Testis (tissue), 2 donors: ENCODE measurements at regions not wholly inside any gene's neighbourhood (a gene's known extent, or its start where the extent isn't known, plus 50 kb on each side); places are given as distances from the start of the nearest gene placed in this dataset.

Source experiments
- DNase-seq: peaks from one replicate; pipeline ENCODE4 v3.0.0-alpha.2; 2019
- H3K27ac ChIP-seq, 2 donors: fragments of 200-600 bp; sonication (generic); one replicate each; pipeline ENCODE4 v1.5.1; 2019
- H3K27me3 ChIP-seq: fragments of 200-600 bp; sonication (generic); one replicate; pipeline ENCODE4 v1.5.1; 2019
- H3K36me3 ChIP-seq: fragments of 200-600 bp; sonication (generic); one replicate; pipeline ENCODE4 v1.5.1; 2017; ENCODE audit warnings: low read depth; ENCODE audit errors: missing control alignments
- H3K4me1 ChIP-seq: fragments of 200-600 bp; sonication (generic); one replicate; pipeline ENCODE4 v1.5.1; 2019
- H3K4me3 ChIP-seq, 2 donors: fragments of 200-600 bp; sonication (generic); one replicate each; pipeline ENCODE4 v1.5.1; 2017 to 2019
- H3K9me3 ChIP-seq: fragments of 200-600 bp; sonication (generic); one replicate; pipeline ENCODE4 v1.5.1; 2017
- CTCF ChIP-seq, 3 experiments: fragments of 450-650 bp in 2 of 3; fragments of 200-600 bp in 1 of 3; sonication (generic) in 1 of 3; IDR thresholded peaks; one replicate each; pipeline ENCODE4 v1.5.1; 2016 to 2019; ENCODE audit warnings: antibody characterized with exemption in 3 of 3, mild to moderate bottlenecking in 2 of 3, moderate library complexity in 1 of 3
- POLR2A ChIP-seq: fragments of 450-650 bp; IDR thresholded peaks from one replicate; pipeline ENCODE4 v1.6.1; 2017; ENCODE audit warnings: antibody characterized with exemption, mild to moderate bottlenecking, moderate library complexity
- WGBS, 2 donors: methylation state at CpG; one replicate each; pipeline ENCODE4 v1.1.5; 2018; 5-methylcytosine and 5-hydroxymethylcytosine counted together
- intact Hi-C: fragments of 100-400 bp; cut with DNase I; formaldehyde crosslinking; loops from one replicate; pipeline ENCODE4 v1.15.1; 2023; ENCODE audit warnings: low total_unique reads

GRCh38 chr9:99634186-99634585 is 187.5 kb upstream of the NR4A3 start:
- DNase-seq: no peak
- 86% methylated on average over 3 of the region's 3 CpGs for WGBS, 2 donors
- Histone ChIP-seq H3K27me3 (no peaks in the 10 kb centered on the region), H3K4me3 (no peak overlapping the region), H3K4me1 (no peaks in the 10 kb centered on the region), H3K9me3 (no peaks in the 10 kb centered on the region), H3K36me3 (no peaks in the 10 kb centered on the region), H3K27ac (no peak overlapping the region)
- intact Hi-C loops: no loop called here
- TF ChIP-seq CTCF (IDR thresholded peaks at IDR 0.05): no peak

- no peak for DNase-seq
- 93 to 94% methylated on average over 3 of the region's 3 CpGs for WGBS, 2 donors
Measured at GRCh38 chr9:99635032-99635431, 186.7 kb upstream of the NR4A3 start.

GRCh38 chr9:99637641-99638040 is 184.0 kb upstream of the NR4A3 start:
- intact Hi-C loops: no loop called here
- WGBS, 2 donors: 81 to 87% methylated on average over 3 of the region's 3 CpGs
- DNase-seq: no peak
- Histone ChIP-seq H3K27me3 (no peaks in the 10 kb centered on the region), H3K4me1 (no peaks in the 10 kb centered on the region), H3K27ac (no peak overlapping the region), H3K9me3 (no peaks in the 10 kb centered on the region), H3K4me3 (no peak overlapping the region), H3K36me3 (no peaks in the 10 kb centered on the region)
- no peak for TF ChIP-seq CTCF (IDR thresholded peaks at IDR 0.05)
- no peak for TF ChIP-seq POLR2A

More at GRCh38 chr9:99635032-99635431, 186.7 kb upstream of the NR4A3 start:
- Histone ChIP-seq H3K4me3 (no peak overlapping the region), H3K27me3 (no peaks in the 10 kb centered on the region), H3K9me3 (no peaks in the 10 kb centered on the region), H3K4me1 (no peaks in the 10 kb centered on the region), H3K27ac (no peak overlapping the region), H3K36me3 (no peaks in the 10 kb centered on the region)
- intact Hi-C loops: no loop called here
- no peak for TF ChIP-seq POLR2A
- no peak for TF ChIP-seq CTCF (IDR thresholded peaks at IDR 0.05)

GRCh38 chr9:99638971-99639370 is 182.7 kb upstream of the NR4A3 start:
- no peak for DNase-seq
- Histone ChIP-seq H3K9me3 (no peaks in the 10 kb centered on the region), H3K4me1 (no peaks in the 10 kb centered on the region), H3K27me3 (no peaks in the 10 kb centered on the region), H3K4me3 (no peak overlapping the region), H3K27ac (no peak overlapping the region), H3K36me3 (no peaks in the 10 kb centered on the region)
- intact Hi-C loops: no loop called here
- WGBS, 2 donors: 84 to 86% methylated on average over 4 of the region's 4 CpGs
- TF ChIP-seq POLR2A (no peak), CTCF (IDR thresholded peaks at IDR 0.05) (no peak)

- TF ChIP-seq POLR2A (no peak), CTCF (IDR thresholded peaks at IDR 0.05) (no peak)
- H3K27ac ChIP-seq: no peak overlapping the region
- DNase-seq: no peak
- no peaks in the 10 kb centered on the region for H3K36me3 ChIP-seq
- intact Hi-C loops: no loop called here
- H3K9me3 ChIP-seq: no peaks in the 10 kb centered on the region
- H3K4me1 ChIP-seq: no peaks in the 10 kb centered on the region
- H3K27me3 ChIP-seq: no peaks in the 10 kb centered on the region
- no peak overlapping the region for H3K4me3 ChIP-seq
Measured at GRCh38 chr9:99647604-99648003, 174.1 kb upstream of the NR4A3 start.
